ENCODE measurements at regions not wholly inside any gene's neighbourhood (a gene's known extent, or its start where the extent isn't known, plus 50 kb on each side); places are given as distances from the start of the nearest gene placed in this dataset.
"Not testable (repeated sequence)": the region's sequence is repeated elsewhere in the genome, so short reads cannot be mapped to it uniquely, and the experiment has no call there.

GRCh38 chr13:28573595-28574373 lies 78.9 kb upstream of the FLT1 start:
- no peak for DNase-seq (ENCODE audit: low spot score)

- no peak for DNase-seq (ENCODE audit: low spot score)
Observed at GRCh38 chr13:28572871-28573270, 77.9 kb upstream of the FLT1 start.

- not testable (repeated sequence) for DNase-seq (ENCODE audit: low spot score)
Observed at GRCh38 chr13:28570356-28570755, 75.4 kb upstream of the FLT1 start.

- DNase-seq (ENCODE audit: low spot score) = no peak
Observed at GRCh38 chr13:28569886-28570285, 75.0 kb upstream of the FLT1 start.

GRCh38 chr13:28568286-28568685 lies 73.4 kb upstream of the FLT1 start:
- no peak for DNase-seq (ENCODE audit: low spot score)

GRCh38 chr13:28566891-28567290 lies 72.0 kb upstream of the FLT1 start:
- no peak for DNase-seq (ENCODE audit: low spot score)

- DNase-seq (ENCODE audit: low spot score) = no peak
Observed at GRCh38 chr13:28566283-28566682, 71.4 kb upstream of the FLT1 start.

- no peak for DNase-seq (ENCODE audit: low spot score)
Observed at GRCh38 chr13:28564030-28564429, 69.1 kb upstream of the FLT1 start.

- no peak for DNase-seq (ENCODE audit: low spot score)
Observed at GRCh38 chr13:28563609-28564008, 68.7 kb upstream of the FLT1 start.

- DNase-seq (ENCODE audit: low spot score) = no peak
Observed at GRCh38 chr13:28560612-28561011, 65.7 kb upstream of the FLT1 start.

GRCh38 chr13:28559636-28560259 lies 64.8 kb upstream of the FLT1 start:
- no peak for DNase-seq (ENCODE audit: low spot score)

- no peak for DNase-seq (ENCODE audit: low spot score)
Observed at GRCh38 chr13:28558567-28558966, 63.6 kb upstream of the FLT1 start.

- DNase-seq (ENCODE audit: low spot score) = no peak
Observed at GRCh38 chr13:28557725-28558520, 63.0 kb upstream of the FLT1 start.

- DNase-seq (ENCODE audit: low spot score) = no peak
Observed at GRCh38 chr13:28555096-28555495, 60.2 kb upstream of the FLT1 start.

GRCh38 chr13:28553971-28554370 lies 59.0 kb upstream of the FLT1 start:
- DNase-seq (ENCODE audit: low spot score) = no peak

GRCh38 chr13:28552288-28552687 lies 57.4 kb upstream of the FLT1 start:
- no peak for DNase-seq (ENCODE audit: low spot score)

- DNase-seq (ENCODE audit: low spot score) = no peak
Observed at GRCh38 chr13:28551498-28551895, 56.6 kb upstream of the FLT1 start.

GRCh38 chr13:28550721-28551497 lies 56.0 kb upstream of the FLT1 start:
- DNase-seq (ENCODE audit: low spot score) = no peak

- no peak for DNase-seq (ENCODE audit: low spot score)
Observed at GRCh38 chr13:28550091-28550490, 55.2 kb upstream of the FLT1 start.

- no peak for DNase-seq (ENCODE audit: low spot score)
Observed at GRCh38 chr13:28548872-28549271, 53.9 kb upstream of the FLT1 start.

GRCh38 chr13:28548468-28548867 lies 53.5 kb upstream of the FLT1 start:
- no peak for DNase-seq (ENCODE audit: low spot score)
